ENCODE measurements at regions not wholly inside any gene's neighbourhood (a gene's known extent, or its start where the extent isn't known, plus 50 kb on each side); places are given as distances from the start of the nearest gene placed in this dataset.

GRCh38 chr3:24730173-24730572 lies 235.5 kb upstream of the THRB start:
- no peak for TF ChIP-seq CTCF (IDR thresholded peaks at IDR 0.05)
- TF ChIP-seq POLR2A (IDR thresholded peaks at IDR 0.05), result no peak
